Transverse colon (tissue), 3 donors: ENCODE measurements at regions not wholly inside any gene's neighbourhood (a gene's known extent, or its start where the extent isn't known, plus 50 kb on each side); places are given as distances from the start of the nearest gene placed in this dataset.

Experiments
- POLR2A ChIP-seq: fragments of 450-650 bp; IDR thresholded peaks from one replicate; pipeline ENCODE4 v1.6.1; 2016; ENCODE audit warnings: antibody characterized with exemption, mild to moderate bottlenecking, moderate library complexity
- TF ChIP-seq, protein P1 (sequence below), 5 experiments: fragments of 200-600 bp in 3 of 5; fragments of 450-650 bp in 2 of 5; sonication (generic) in 3 of 5; IDR thresholded peaks; 1 replicate in 2 of 5; 2 replicates in 3 of 5; pipeline ENCODE4 v1.5.1; 2016 to 2017; ENCODE audit warnings: antibody characterized with exemption in 5 of 5, inconsistent platforms in 3 of 5, mild to moderate bottlenecking in 2 of 5, moderate library complexity in 1 of 5

DNA sequence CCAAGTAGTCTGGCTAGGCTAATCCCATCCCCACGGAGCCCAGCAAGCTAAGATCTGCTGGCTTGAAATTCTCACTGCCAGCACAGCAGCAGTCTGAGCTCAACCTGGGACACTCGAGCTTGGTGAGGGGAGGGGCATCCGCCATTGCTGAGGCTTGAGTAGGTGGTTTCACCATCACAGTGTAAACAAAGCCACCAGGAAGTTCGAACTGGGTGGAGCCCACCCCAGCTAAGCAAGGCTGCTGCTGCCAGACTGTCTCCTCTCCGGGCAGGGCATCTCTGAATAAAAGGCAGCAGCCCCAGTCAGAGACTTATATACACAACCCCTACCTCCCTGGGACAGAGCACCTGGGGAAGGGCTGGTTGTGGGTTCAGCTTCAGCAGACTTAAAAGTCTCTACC lies 639.6 kb downstream of the IQCM start:
- TF ChIP-seq POLR2A = no peak
- TF ChIP-seq, protein P1, sequence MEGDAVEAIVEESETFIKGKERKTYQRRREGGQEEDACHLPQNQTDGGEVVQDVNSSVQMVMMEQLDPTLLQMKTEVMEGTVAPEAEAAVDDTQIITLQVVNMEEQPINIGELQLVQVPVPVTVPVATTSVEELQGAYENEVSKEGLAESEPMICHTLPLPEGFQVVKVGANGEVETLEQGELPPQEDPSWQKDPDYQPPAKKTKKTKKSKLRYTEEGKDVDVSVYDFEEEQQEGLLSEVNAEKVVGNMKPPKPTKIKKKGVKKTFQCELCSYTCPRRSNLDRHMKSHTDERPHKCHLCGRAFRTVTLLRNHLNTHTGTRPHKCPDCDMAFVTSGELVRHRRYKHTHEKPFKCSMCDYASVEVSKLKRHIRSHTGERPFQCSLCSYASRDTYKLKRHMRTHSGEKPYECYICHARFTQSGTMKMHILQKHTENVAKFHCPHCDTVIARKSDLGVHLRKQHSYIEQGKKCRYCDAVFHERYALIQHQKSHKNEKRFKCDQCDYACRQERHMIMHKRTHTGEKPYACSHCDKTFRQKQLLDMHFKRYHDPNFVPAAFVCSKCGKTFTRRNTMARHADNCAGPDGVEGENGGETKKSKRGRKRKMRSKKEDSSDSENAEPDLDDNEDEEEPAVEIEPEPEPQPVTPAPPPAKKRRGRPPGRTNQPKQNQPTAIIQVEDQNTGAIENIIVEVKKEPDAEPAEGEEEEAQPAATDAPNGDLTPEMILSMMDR (IDR thresholded peaks at IDR 0.05) = no peak
